Lower leg skin (tissue), 3 donors: ENCODE measurements at regions not wholly inside any gene's neighbourhood (a gene's known extent, or its start where the extent isn't known, plus 50 kb on each side); places are given as distances from the start of the nearest gene placed in this dataset.

Source experiments
- POLR2A ChIP-seq, 2 donors: fragments of 450-650 bp; IDR thresholded peaks; one replicate each; pipeline ENCODE4 v1.6.1; 2016 to 2017; ENCODE audit warnings: antibody characterized with exemption in 2 of 2, mild to moderate bottlenecking in 1 of 2, moderate library complexity in 1 of 2
- TF ChIP-seq, protein P1 (sequence below), 3 donors: fragments of 450-650 bp; IDR thresholded peaks; one replicate each; pipeline ENCODE4 v1.5.1; 2016; ENCODE audit warnings: antibody characterized with exemption in 3 of 3, mild to moderate bottlenecking in 3 of 3, moderate library complexity in 2 of 3

DNA sequence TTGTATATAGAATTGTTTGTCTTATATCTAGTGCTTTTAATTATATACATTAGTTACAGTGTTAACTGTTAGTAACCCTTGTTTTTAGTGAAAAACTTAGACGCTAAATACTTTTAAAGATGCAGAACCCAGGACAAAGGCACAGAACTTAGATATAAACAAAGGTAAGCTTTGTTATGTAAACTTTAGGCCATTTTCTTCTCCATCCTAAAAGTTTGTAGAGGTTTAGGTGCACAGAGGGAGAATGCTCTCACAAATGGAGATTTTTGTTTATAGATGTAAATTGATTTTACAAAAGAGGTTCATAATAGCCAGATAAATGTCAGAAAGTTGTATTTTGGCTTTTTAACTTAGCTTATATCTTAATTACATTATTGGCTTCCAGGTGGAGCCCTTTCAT is 490.5 kb upstream of the LRRC7 start:
- TF ChIP-seq POLR2A (IDR thresholded peaks at IDR 0.05), result no peak
- TF ChIP-seq, protein P1, sequence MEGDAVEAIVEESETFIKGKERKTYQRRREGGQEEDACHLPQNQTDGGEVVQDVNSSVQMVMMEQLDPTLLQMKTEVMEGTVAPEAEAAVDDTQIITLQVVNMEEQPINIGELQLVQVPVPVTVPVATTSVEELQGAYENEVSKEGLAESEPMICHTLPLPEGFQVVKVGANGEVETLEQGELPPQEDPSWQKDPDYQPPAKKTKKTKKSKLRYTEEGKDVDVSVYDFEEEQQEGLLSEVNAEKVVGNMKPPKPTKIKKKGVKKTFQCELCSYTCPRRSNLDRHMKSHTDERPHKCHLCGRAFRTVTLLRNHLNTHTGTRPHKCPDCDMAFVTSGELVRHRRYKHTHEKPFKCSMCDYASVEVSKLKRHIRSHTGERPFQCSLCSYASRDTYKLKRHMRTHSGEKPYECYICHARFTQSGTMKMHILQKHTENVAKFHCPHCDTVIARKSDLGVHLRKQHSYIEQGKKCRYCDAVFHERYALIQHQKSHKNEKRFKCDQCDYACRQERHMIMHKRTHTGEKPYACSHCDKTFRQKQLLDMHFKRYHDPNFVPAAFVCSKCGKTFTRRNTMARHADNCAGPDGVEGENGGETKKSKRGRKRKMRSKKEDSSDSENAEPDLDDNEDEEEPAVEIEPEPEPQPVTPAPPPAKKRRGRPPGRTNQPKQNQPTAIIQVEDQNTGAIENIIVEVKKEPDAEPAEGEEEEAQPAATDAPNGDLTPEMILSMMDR (IDR thresholded peaks at IDR 0.05), result no peak
